ENCODE measurements at regions not wholly inside any gene's neighbourhood (a gene's known extent, or its start where the extent isn't known, plus 50 kb on each side); places are given as distances from the start of the nearest gene placed in this dataset.

DNA sequence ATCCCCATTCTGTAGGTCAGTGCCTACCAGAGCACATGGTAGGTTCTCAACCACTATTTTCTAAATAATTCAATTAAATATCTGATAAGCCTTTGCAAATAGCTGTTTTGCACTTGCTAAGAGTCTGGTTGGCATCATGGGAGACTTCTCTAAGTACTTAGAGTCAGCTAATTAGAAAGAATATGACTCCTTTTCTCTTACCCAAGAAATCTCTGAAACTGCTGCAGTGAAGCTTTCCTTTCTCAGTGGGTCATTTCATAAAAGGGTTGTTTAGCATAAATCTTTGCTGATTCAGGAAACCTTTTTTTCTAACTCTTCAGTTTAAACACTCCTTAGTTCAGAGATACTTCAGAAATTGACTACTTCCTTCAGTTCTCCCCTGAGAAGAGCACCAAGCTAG lies 438.9 kb downstream of the ADRA2A start:
- no peaks in the 10 kb centered on the region for H3K36me3 Mint-ChIP-seq (ENCODE audit: insufficient read depth in 1 of 3, low read depth in 3 of 3)

More for the DNA sequence above, 438.9 kb downstream of the ADRA2A start:
- no peak overlapping the region for H3K27ac ChIP-seq (ENCODE audit: insufficient read length, low read depth, low read length)
- no peak overlapping the region for H2BK120ac ChIP-seq (ENCODE audit: low read depth, low read length, poor library complexity, severe bottlenecking)
- no peak overlapping the region for H2AK5ac ChIP-seq (ENCODE audit: insufficient read length, low read length)
- no peak overlapping the region for H4K91ac ChIP-seq (ENCODE audit: insufficient read length, low read depth, low read length)
- no peaks in the 10 kb centered on the region for H3K4me1 ChIP-seq (ENCODE audit: insufficient read depth, low read length)
- no peak overlapping the region for H3T11ph ChIP-seq (ENCODE audit: low read length)
- no peak overlapping the region for H3K9ac ChIP-seq (ENCODE audit: extremely low read depth, insufficient read length, low read length)
- no peak overlapping the region for H3K4me2 ChIP-seq (ENCODE audit: insufficient read depth, insufficient read length, low read length)
- Mint-ChIP-seq H3K9me3 (no peaks in the 10 kb centered on the region), H3K27ac (no peak overlapping the region), H3K4me3 (no peak overlapping the region), H3K4me1 (no peaks in the 10 kb centered on the region), H3K27me3 (ENCODE audit: low read depth) (no peaks in the 10 kb centered on the region)
- no peak overlapping the region for H2BK20ac ChIP-seq (ENCODE audit: low read depth, low read length, poor library complexity, severe bottlenecking)
- H4K20me1 ChIP-seq (ENCODE audit: control insufficient read depth, insufficient read depth, insufficient read length) = no peaks in the 10 kb centered on the region
- no peak overlapping the region for H3K56ac ChIP-seq (ENCODE audit: insufficient read length, low read depth, low read length)
- H2BK5ac ChIP-seq (ENCODE audit: insufficient read length, low read length) = no peak overlapping the region
- DNase-seq = no peak
- TF ChIP-seq, protein P1, sequence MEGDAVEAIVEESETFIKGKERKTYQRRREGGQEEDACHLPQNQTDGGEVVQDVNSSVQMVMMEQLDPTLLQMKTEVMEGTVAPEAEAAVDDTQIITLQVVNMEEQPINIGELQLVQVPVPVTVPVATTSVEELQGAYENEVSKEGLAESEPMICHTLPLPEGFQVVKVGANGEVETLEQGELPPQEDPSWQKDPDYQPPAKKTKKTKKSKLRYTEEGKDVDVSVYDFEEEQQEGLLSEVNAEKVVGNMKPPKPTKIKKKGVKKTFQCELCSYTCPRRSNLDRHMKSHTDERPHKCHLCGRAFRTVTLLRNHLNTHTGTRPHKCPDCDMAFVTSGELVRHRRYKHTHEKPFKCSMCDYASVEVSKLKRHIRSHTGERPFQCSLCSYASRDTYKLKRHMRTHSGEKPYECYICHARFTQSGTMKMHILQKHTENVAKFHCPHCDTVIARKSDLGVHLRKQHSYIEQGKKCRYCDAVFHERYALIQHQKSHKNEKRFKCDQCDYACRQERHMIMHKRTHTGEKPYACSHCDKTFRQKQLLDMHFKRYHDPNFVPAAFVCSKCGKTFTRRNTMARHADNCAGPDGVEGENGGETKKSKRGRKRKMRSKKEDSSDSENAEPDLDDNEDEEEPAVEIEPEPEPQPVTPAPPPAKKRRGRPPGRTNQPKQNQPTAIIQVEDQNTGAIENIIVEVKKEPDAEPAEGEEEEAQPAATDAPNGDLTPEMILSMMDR (conservative IDR thresholded peaks at IDR 0.05) = no peak
- H3K79me1 ChIP-seq (ENCODE audit: insufficient read depth, low read depth, low read length, poor library complexity, severe bottlenecking) = no peaks in the 10 kb centered on the region
- H3K4ac ChIP-seq (ENCODE audit: low read depth, low read length) = no peak overlapping the region
- no peaks in the 10 kb centered on the region for H3K79me2 ChIP-seq (ENCODE audit: insufficient read depth, low read length)
- H3K18ac ChIP-seq (ENCODE audit: insufficient read length, low read depth, low read length) = no peak overlapping the region
- H4K8ac ChIP-seq (replicated peaks; ENCODE audit: insufficient read length, low read depth, low read length) = no peak overlapping the region
- no peaks in the 10 kb centered on the region for H3K9me3 ChIP-seq (ENCODE audit: control insufficient read depth, low read depth, low read length)
- H3K23ac ChIP-seq (ENCODE audit: insufficient read length, low read depth, low read length) = no peak overlapping the region
- no peak overlapping the region for H4K5ac ChIP-seq (ENCODE audit: insufficient read length, low read depth, low read length)
- no peak overlapping the region for H3K14ac ChIP-seq (ENCODE audit: insufficient read depth, low read length)
- H2BK12ac ChIP-seq (ENCODE audit: insufficient read length, low read depth, low read length) = no peak overlapping the region
- no peaks in the 10 kb centered on the region for H3K23me2 ChIP-seq (ENCODE audit: insufficient read length, low read depth, low read length, poor library complexity, severe bottlenecking)
- H2BK15ac ChIP-seq (ENCODE audit: low read depth, low read length) = no peak overlapping the region
- H3K27me3 ChIP-seq (ENCODE audit: insufficient read depth, low read length) = no peaks in the 10 kb centered on the region
- no peak overlapping the region for H2AFZ ChIP-seq (ENCODE audit: low read length)
